GM23248 (cell line): ENCODE measurements at regions not wholly inside any gene's neighbourhood (a gene's known extent, or its start where the extent isn't known, plus 50 kb on each side); places are given as distances from the start of the nearest gene placed in this dataset.

Experiments
- EZH2 ChIP-seq: fragments of 200-600 bp; sonication (generic); IDR thresholded peaks from 2 replicates; pipeline ENCODE4 v1.6.1; 2018; ENCODE audit warnings: antibody characterized with exemption, mild to moderate bottlenecking; ENCODE audit not compliant: insufficient read depth, poor library complexity, severe bottlenecking
- EZH2phosphoT487 ChIP-seq: fragments of 200-600 bp; sonication (generic); IDR thresholded peaks from 2 replicates; pipeline ENCODE4 v1.6.1; 2018; ENCODE audit warnings: antibody characterized with exemption, moderate library complexity, mild to moderate bottlenecking, low read depth; ENCODE audit not compliant: insufficient read depth

DNA sequence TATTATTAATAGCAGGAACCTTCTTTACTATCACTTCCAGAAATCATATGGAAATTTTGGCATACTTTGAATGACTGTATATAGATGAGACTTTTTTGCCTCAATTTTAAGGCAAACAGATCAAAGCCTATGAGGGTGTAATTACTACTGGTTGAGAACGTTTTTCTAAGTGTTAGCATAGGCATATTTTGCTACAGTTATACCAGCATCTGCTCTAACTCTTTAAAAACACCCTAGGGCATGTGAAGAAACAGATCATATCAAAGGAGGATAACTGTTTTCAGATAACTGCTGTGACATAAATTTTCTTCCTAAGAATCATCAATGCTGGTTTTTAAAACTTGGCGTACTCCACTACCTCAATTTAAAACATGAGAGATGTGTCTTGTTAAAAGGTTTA, 1155.3 kb downstream of the FSTL5 start:
- TF ChIP-seq EZH2 = no peak
- no peak for TF ChIP-seq EZH2phosphoT487
